SJCRH30 (cell line): ENCODE measurements at regions not wholly inside any gene's neighbourhood (a gene's known extent, or its start where the extent isn't known, plus 50 kb on each side); places are given as distances from the start of the nearest gene placed in this dataset.

Experiments used
- DNase-seq, 2 experiments: peaks; one replicate each; pipeline ENCODE4 v3.0.0-alpha.2; 2015 to 2020
- H3K27ac ChIP-seq: fragments of 250-450 bp; sonication (Bioruptor Pico); 2 replicates; pipeline ENCODE4 v1.5.1; 2020; ENCODE audit warnings: mild to moderate bottlenecking, moderate library complexity
- H3K27me3 ChIP-seq: fragments of 250-450 bp; sonication (Bioruptor Pico); 2 replicates; pipeline ENCODE4 v1.5.1; 2020; ENCODE audit warnings: mild to moderate bottlenecking, moderate library complexity
- H3K36me3 ChIP-seq: fragments of 250-450 bp; sonication (Bioruptor Pico); 2 replicates; pipeline ENCODE4 v1.5.1; 2020; ENCODE audit warnings: mild to moderate bottlenecking, moderate library complexity
- H3K4me1 ChIP-seq: fragments of 250-450 bp; sonication (Bioruptor Pico); 2 replicates; pipeline ENCODE4 v1.5.1; 2020; ENCODE audit warnings: mild to moderate bottlenecking, moderate library complexity
- H3K4me3 ChIP-seq: fragments of 250-450 bp; sonication (Bioruptor Pico); 2 replicates; pipeline ENCODE4 v1.5.1; 2020; ENCODE audit warnings: mild to moderate bottlenecking, moderate library complexity
- H3K9me3 ChIP-seq: fragments of 250-450 bp; sonication (Bioruptor Pico); replicated peaks from 2 replicates; pipeline ENCODE4 v1.5.1; 2020; ENCODE audit warnings: mild to moderate bottlenecking, moderate library complexity

DNA sequence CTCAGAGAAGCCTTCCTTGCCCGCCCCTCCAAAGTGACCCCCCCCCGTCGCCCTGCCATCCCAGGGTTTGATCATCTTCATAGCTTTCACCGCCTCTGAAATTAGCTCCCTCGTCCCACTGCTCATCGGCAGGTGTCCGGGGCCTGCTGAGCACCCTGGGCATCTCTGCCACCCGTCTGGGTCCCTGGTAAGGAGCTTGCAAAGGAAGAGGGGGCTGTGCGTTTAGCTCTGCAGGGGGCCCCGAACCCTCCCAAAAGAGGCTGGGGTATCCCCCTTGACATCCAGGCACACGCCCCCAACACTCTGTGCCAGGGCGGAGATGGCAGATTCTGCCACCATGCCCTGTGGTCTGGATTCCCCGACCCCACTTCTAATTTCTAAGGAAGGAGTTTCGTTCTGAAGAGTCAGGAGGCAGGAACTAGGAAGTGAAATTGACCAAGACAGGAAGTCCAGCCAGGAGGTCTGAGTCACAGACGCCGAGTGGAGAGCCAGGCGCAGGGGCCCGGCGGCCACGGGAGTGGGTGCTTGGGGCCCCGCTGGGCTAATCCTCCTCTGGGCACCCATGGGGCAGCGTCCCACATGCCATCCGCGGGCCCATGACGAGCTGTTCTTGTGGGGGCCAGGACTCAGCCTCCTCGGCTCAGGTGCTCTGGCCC, 95.7 kb downstream of the RFLNA start:
- Histone ChIP-seq H3K27me3 (no peaks in the 10 kb centered on the region), H3K9me3 (no peaks in the 10 kb centered on the region), H3K36me3 (peaks cover 26% of the 10 kb centered on the region), H3K27ac (no peak overlapping the region), H3K4me1 (peaks cover 47% of the 10 kb centered on the region), H3K4me3 (no peak overlapping the region)
- no peak for DNase-seq

DNA sequence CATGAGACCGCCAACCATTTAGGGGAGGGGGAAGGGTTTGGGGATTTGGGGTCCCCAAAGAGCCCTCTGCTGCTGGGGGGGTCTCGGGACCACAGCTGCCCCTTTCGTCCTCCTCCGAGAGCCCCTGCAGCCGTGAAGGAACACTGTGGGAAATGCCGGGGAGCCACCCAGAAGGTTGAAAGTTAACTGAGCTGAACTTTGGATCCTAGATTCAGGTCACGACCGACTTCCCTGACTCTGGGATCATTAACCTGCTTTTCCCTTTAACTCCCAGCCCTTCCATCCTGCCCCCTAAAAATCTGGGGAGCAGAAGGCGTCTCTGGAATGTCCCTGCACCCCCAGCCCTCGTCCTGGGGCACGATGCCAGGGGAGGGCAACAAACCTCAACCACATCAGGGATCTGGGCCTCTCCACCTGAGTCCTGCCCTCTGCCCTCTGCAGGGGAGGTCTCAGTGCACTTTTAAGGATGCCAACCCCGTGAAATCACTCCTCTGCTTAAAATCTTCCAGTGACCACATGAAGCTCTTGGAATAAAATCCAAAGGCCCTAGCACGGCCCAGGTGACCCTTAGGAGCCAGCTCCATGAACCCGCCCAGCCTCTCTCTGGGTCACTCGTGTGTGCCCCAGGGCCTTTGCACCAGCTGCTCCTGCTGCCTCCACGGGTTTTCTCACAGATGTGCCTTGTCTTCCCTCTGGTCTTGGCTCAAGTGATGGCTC, 95.0 kb downstream of the RFLNA start:
- Histone ChIP-seq H3K4me3 (peak overlapping the region; percentile 67), H3K27ac (peak overlapping the region; percentile 68), H3K36me3 (peaks cover 24% of the 10 kb centered on the region), H3K4me1 (peaks cover 52% of the 10 kb centered on the region), H3K9me3 (no peaks in the 10 kb centered on the region), H3K27me3 (no peaks in the 10 kb centered on the region)
- no peak for DNase-seq

DNA sequence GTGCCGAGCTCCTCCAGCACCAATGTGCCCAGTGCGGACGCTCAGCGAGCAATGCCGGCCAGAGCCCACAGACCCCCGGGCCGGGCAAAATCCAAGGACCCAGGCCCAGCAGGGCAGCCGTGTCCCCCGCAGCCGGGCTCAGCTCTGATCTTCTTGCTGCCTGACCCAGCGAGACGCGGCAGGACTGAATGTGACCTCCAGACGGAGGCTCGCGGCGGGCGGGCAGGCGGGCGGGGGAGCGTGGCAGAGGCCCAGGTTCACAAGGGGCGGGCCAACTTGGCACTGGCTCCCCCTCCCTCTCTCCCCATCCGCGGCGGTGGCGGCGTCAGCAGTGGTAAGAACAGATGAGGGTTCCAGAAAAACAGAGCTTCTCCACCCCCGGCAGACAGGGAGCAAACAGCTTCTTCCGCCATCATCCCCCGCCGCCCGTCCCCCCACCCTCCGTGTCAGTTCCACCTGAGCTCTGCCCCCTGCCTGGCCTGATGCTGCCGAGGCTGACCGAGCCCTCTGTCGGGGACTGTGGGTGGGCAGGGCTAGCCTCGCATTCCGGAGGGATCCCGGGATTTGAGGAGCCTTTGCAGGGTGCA, 94.3 kb downstream of the RFLNA start:
- Histone ChIP-seq H3K27ac (peak overlapping the region; percentile 68), H3K4me3 (peak overlapping the region; percentile 67), H3K27me3 (no peaks in the 10 kb centered on the region), H3K36me3 (peaks cover 24% of the 10 kb centered on the region), H3K4me1 (peaks cover 51% of the 10 kb centered on the region), H3K9me3 (no peaks in the 10 kb centered on the region)
- peak; percentile 77 to 79 for DNase-seq

DNA sequence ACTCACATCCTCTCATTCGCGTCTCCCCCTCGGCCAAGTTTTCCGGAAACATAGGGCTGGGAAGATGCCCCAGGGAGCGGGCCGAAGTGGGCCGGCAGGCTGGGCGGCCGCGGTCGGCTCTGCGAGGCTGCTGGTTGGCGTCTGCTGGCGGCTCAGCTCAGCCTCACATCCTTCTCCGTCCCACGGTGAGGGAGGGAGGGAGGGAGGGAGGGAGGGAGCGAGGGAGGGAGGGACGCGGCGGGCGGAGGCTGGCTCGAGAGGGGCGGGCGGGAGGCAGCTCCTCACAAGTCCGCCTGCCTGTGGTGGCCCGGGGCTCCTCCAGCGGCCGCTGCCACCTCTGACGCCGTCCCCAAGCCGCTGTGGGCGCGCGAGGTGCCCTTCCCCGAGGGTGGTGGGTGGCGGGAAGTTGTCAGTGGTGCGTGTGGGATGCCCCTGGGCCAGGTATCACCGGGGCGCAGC, 93.8 kb downstream of the RFLNA start:
- peak; percentile 79 to 80 for DNase-seq
- peaks cover 46% of the 10 kb centered on the region for H3K4me1 ChIP-seq

DNA sequence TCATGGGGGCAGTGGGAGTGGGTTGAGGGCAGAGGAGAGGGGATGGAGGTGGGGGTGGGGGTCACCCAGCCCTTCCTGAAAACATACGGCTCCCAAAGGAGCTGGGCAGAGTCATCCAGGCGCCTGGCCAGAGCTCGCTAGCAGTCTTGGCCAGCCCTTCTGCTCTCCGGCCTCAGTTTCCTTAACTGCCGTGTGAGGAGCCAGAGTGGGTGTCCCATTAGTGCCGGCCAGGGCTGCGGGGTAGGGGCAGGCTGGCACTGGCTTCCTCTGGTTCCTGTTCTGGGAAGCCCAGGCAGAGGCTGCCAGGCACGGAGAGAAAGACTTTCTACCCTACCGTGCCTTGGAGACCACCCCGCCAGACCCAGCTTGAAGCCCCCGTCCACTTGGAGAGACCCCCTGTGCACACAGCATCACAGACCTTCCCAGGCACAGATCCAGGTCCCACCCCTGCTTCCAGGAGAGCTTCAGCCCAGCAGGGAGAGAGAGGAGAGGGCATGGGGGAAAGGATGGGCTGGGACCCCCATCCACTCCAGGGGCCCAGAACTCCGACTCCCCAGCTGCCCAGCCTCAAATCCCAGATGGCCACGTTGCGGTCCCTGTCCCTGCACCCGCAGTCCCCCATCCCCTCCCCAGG, 93.3 kb downstream of the RFLNA start:
- no peaks in the 10 kb centered on the region for H3K9me3 ChIP-seq
- H3K36me3 ChIP-seq, result peaks cover 28% of the 10 kb centered on the region
- H3K27ac ChIP-seq, result peak overlapping the region; percentile 61
- H3K4me3 ChIP-seq, result peak overlapping the region; percentile 67
- DNase-seq, result no peak
- no peaks in the 10 kb centered on the region for H3K27me3 ChIP-seq
- H3K4me1 ChIP-seq, result peaks cover 41% of the 10 kb centered on the region

More for the DNA sequence above, 93.8 kb downstream of the RFLNA start:
- Histone ChIP-seq H3K9me3 (no peaks in the 10 kb centered on the region), H3K36me3 (peaks cover 25% of the 10 kb centered on the region), H3K27ac (peak overlapping the region; percentile 68), H3K27me3 (no peaks in the 10 kb centered on the region), H3K4me3 (peak overlapping the region; percentile 67)

DNA sequence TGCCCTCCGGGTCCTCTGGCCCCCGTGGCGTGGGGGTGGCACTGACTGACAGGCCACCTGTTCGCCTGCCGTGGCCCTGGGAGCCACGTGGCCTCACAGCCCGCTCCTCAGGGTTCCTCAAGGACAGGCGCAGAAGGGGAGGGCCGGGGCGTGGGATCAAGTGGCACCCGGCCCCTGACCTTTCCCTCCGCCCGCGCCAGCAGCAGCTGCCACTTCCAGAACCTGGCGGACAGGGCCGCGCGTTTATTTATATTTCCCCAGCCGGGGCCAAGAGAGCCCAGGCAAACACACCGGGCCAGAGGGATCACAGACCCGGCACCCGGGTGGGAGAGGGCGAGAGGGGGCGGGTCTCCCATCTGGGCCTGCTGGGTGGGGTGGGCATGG, 92.6 kb downstream of the RFLNA start:
- peak overlapping the region; percentile 61 for H3K27ac ChIP-seq
- H3K4me1 ChIP-seq, result peaks cover 34% of the 10 kb centered on the region
- no peaks in the 10 kb centered on the region for H3K9me3 ChIP-seq

DNA sequence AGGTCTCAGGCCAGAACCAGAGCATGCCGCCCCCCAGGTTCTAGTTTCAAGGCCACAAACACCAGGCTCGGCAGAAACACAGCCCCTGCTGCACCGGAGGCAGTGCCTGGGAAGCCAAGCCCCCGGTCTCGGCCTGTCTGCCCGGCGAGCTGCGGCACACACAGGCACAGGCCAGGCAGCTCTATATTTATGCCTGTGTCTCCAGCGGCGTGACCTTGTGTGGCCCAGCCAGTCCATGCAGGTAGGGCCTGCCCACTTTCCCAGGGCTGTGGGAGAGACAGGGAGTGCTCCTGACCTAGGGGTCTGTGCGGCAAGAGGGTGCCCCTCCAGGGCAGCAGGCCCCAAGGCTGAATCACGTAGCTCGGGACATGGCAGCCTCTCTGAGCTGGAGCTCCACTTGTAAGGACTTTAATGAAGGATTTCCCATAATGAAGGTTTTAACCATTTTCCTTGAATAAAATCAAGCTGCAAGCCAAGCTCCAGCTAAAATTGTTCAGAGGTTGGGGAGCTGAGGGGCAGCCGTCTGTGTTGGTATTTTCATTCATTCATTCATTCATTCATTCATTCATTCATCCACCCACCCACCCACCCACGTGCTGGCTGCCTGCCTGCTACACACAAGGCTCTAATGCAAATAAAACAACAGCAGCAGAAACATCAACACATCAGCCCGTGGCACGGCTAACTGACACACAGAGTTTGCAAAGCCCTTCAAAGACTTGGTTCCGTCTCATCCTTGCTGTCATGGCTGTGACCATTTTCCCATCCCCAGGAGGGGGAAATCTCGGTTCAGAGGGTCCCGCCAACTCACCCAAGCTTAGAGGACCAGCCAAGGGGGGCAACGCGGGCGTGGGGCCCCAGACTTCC, 92.0 kb downstream of the RFLNA start:
- no peaks in the 10 kb centered on the region for H3K9me3 ChIP-seq
- H3K27ac ChIP-seq, result peak overlapping the region; percentile 61
- H3K27me3 ChIP-seq, result no peaks in the 10 kb centered on the region
- peaks cover 40% of the 10 kb centered on the region for H3K36me3 ChIP-seq
- peak in 1 of 2 experiments; percentile 38 for DNase-seq
- peaks cover 28% of the 10 kb centered on the region for H3K4me1 ChIP-seq
- peak overlapping the region; percentile 67 for H3K4me3 ChIP-seq

More for the DNA sequence above, 92.6 kb downstream of the RFLNA start:
- peak; percentile 74 to 76 for DNase-seq
- Histone ChIP-seq H3K36me3 (peaks cover 34% of the 10 kb centered on the region), H3K27me3 (no peaks in the 10 kb centered on the region), H3K4me3 (peak overlapping the region; percentile 67)

DNA sequence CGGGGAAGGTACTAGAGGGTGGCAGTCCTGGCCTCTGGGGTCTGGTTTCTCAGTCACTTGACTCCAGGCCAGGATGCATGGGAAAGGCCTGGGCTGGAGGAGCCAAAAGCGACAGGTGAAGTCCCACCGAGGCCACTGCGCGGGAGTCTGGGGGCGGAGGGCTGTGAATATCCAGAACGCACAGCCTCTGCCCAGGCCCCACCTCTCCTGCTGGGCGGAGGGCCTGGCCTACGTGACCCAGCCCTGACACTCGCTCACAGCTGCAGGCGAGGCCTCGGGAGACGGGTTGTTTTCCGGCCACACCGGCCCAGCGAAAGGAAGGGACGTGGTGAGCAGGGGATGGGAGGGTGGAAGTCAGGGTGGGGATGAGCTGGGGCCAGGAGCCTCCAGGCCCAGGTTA, 91.2 kb downstream of the RFLNA start:
- Histone ChIP-seq H3K36me3 (peaks cover 48% of the 10 kb centered on the region), H3K4me1 (peaks cover 21% of the 10 kb centered on the region), H3K4me3 (peak overlapping the region; percentile 67), H3K9me3 (no peaks in the 10 kb centered on the region), H3K27ac (peak overlapping the region; percentile 55), H3K27me3 (no peaks in the 10 kb centered on the region)
- DNase-seq, result peak; percentile 74

DNA sequence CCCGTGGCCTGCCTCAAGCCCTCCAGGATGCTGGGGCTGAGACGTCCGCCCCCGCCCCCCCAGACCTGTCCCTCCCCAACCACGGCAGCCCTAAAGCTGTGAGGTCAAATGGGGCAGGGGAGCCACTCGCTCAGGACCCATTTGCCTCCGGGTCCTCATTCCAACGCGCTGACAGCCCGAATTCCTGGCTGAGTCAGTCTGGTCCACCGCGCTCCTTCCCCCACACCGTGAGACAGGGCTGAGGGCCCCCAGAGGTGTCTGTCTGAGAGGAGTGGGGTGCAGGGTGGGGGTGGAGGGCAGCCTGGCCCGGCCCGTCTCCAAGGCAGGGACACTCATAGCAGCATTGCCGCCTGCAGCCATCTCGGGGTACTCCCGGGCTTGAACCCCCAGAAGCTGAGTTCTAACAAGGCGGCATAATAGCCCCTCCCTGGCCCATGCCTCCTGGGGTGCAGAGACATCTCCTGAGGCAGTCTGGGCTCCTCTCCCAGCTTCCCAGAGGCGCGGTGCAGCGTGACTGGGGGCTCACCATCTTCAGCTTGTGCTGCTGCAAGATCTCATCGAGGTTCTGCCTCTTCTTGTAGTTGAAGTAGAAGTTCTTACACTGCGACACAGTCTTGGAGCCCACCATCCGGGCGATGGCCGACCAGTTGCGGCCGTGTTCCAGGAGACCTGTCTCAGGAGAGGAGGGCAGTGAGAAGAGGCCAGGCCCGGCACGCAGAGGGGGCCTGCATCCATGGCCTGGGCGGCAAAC, 90.5 kb downstream of the RFLNA start:
- Histone ChIP-seq H3K9me3 (no peaks in the 10 kb centered on the region), H3K4me3 (no peak overlapping the region), H3K27ac (peak overlapping the region; percentile 55), H3K4me1 (peaks cover 20% of the 10 kb centered on the region), H3K27me3 (no peaks in the 10 kb centered on the region), H3K36me3 (peaks cover 48% of the 10 kb centered on the region)
- DNase-seq, result no peak

DNA sequence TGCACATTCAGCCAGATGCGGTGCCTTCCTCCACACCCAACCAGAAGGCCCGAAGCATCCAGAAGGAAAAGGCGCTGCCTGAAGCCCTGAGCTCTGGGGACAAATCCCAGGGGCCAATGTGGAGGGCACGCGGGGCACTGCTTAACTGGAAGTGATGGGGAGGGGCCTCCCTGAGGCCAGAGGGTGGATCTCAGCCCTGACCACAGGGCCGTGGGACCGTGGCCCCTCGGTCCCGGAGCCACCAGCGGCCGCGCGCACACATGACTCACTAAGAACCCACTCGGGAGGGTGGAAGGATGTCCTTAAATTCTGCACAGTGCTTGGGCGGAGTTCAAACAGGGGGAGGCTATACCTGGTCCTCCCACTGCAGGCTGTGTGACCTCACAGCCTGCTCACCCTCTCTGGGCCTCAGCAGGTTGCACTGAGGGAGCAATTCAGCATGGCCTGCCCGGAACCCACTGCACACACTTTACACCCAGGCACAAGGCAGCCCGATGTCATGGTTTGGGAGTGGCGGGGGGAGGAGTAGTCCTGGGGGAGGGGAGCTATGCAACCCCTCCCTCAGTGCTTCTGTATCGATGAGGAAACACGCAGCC, 89.5 kb downstream of the RFLNA start:
- no peak for DNase-seq
- Histone ChIP-seq H3K27me3 (no peaks in the 10 kb centered on the region), H3K4me3 (no peak overlapping the region), H3K27ac (no peak overlapping the region; the same call in 1 of the 2 replicates), H3K36me3 (peaks cover 53% of the 10 kb centered on the region), H3K9me3 (no peaks in the 10 kb centered on the region), H3K4me1 (peaks cover 20% of the 10 kb centered on the region)

DNA sequence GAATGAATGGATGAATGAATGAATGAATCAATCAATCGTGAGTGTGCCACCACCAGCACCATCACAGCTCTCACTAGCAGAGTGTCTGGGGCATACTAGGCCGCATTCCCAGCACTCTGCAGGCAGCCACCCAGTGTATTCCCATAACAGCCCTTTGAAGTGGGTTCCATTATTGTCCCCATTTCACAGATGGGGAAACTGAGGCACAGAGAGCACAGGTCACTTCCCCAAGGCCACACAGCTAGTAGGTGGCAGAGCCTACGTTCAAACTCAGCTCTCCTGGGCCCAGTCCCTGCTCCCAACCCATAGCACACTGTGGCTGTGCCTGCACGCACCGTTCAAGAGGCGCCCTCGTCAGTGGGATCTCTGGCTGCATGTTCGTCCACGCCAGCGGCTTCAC, 88.1 kb downstream of the RFLNA start:
- DNase-seq, result no peak
- Histone ChIP-seq H3K4me3 (no peak overlapping the region), H3K27me3 (no peaks in the 10 kb centered on the region), H3K27ac (no peak overlapping the region), H3K9me3 (no peaks in the 10 kb centered on the region), H3K4me1 (peaks cover 20% of the 10 kb centered on the region), H3K36me3 (peaks cover 61% of the 10 kb centered on the region)

DNA sequence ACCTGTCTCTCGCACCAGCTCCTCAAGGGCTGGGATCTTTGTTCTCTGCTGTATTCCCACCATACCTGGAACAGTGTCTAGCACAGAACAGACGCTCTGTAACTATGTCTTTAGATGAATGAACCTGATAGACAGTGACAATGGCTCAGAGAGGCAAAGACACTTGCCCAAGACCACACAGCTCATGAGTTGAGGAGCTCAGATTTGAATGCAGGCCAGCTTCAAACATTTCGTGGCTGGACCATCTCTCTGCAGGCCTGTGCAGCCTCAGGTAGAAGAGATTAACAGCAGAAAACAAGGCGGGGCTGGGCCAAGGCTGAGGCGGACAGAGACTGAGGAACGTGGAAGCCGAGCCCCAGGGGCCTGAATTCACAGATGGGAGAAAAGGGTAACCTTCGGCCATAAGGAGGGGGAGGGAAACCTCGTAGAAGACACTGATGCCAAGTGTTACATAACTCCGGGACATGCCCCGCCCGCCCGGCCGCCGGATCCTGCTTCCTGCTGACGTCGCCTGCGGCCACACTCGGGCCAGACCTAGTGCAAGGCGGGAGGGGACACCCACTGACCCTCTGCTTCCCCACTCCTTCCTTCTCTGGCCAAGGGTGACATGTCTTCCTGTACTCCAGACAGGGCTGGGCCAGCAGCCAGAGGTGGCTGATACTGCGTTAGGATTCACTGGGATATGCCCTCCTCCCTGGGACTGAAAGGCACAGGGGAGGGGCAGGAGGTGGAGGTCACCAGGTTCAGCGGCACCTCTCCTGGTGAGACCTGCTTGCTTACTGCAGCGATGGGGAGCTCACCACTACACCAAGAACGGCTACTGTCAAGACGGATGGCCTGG, 86.8 kb downstream of the RFLNA start:
- Histone ChIP-seq H3K27me3 (no peaks in the 10 kb centered on the region), H3K4me3 (no peak overlapping the region), H3K9me3 (no peaks in the 10 kb centered on the region), H3K36me3 (peaks cover 71% of the 10 kb centered on the region), H3K4me1 (peaks cover 18% of the 10 kb centered on the region), H3K27ac (no peak overlapping the region)
- no peak for DNase-seq
